ENCODE measurements at regions not wholly inside any gene's neighbourhood (a gene's known extent, or its start where the extent isn't known, plus 50 kb on each side); places are given as distances from the start of the nearest gene placed in this dataset.
A peak's percentile ranks its signal among the peaks of the same experiment; 100 is the strongest.
"Not testable (repeated sequence)": the region's sequence is repeated elsewhere in the genome, so short reads cannot be mapped to it uniquely, and the experiment has no call there.

- in situ Hi-C loops (cut with MboI), result no loop called here
- no peak for TF ChIP-seq EZH2phosphoT487 (IDR thresholded peaks at IDR 0.05; ENCODE audit: insufficient read depth, low read depth)
- no peak for TF ChIP-seq EZH2 (IDR thresholded peaks at IDR 0.05; ENCODE audit: insufficient read depth, poor library complexity, severe bottlenecking)
These were observed 129.0 kb upstream of the SRSF6 start for GRCh38 chr20:43328697-43329096.

GRCh38 chr20:43327234-43327633 is 130.5 kb upstream of the SRSF6 start:
- 56 to 65% methylated on average over 4 of the region's 4 CpGs for WGBS, 2 experiments (ENCODE audit: low coverage in 1 of 2, low lambda C conversion rate in 2 of 2, missing lambda C conversion rate in 2 of 2)
- H3K9me3 ChIP-seq (ENCODE audit: low read depth); H3F3A ChIP-seq (ENCODE audit: insufficient read depth); H3K36me3 ChIP-seq (ENCODE audit: low read depth); H3K4me3 ChIP-seq; DNase-seq; H3K27me3 ChIP-seq (replicated peaks; ENCODE audit: insufficient read depth); H2AFZ ChIP-seq; H3K27ac ChIP-seq; H3K79me2 ChIP-seq (ENCODE audit: insufficient read depth); H3K9ac ChIP-seq; H3K4me2 ChIP-seq (ENCODE audit: unreplicated experiment); H4K20me1 ChIP-seq (ENCODE audit: insufficient read depth); H3K4me1 ChIP-seq (ENCODE audit: insufficient read depth); H3K9me2 ChIP-seq (ENCODE audit: insufficient read depth); in situ Hi-C loops (cut with MboI): not testable (repeated sequence)

More at GRCh38 chr20:43328697-43329096, 129.0 kb upstream of the SRSF6 start:
- Histone ChIP-seq H3K4me3 (no peak overlapping the region), H3K4me1 (ENCODE audit: insufficient read depth) (no peaks in the 10 kb centered on the region), H3K79me2 (ENCODE audit: insufficient read depth) (no peaks in the 10 kb centered on the region), H3K36me3 (ENCODE audit: low read depth) (no peaks in the 10 kb centered on the region), H4K20me1 (ENCODE audit: insufficient read depth) (no peaks in the 10 kb centered on the region), H3K4me2 (ENCODE audit: unreplicated experiment) (no peak overlapping the region), H3K27ac (no peak overlapping the region), H3F3A (ENCODE audit: insufficient read depth) (no peaks in the 10 kb centered on the region), H3K9ac (no peak overlapping the region), H2AFZ (no peak overlapping the region), H3K27me3 (replicated peaks; ENCODE audit: insufficient read depth) (0 out of 2 replicates have a peak, but pooled peaks cover 7% of the 10 kb centered on the region), H3K9me2 (ENCODE audit: insufficient read depth) (no peaks in the 10 kb centered on the region), H3K9me3 (ENCODE audit: low read depth) (no peaks in the 10 kb centered on the region)
- WGBS, 2 experiments (ENCODE audit: low coverage in 1 of 2, low lambda C conversion rate in 2 of 2, missing lambda C conversion rate in 2 of 2), result 54 to 67% methylated on average over 1 of the region's 1 CpG
- DNase-seq, result no peak

- no peaks in the 10 kb centered on the region for H3K27me3 ChIP-seq (replicated peaks; ENCODE audit: insufficient read depth)
- WGBS, 2 experiments (ENCODE audit: low coverage in 1 of 2, low lambda C conversion rate in 2 of 2, missing lambda C conversion rate in 2 of 2), result 26 to 40% methylated on average over 3 of the region's 3 CpGs
- H2AFZ ChIP-seq, result no peak overlapping the region
- no peak overlapping the region for H3K27ac ChIP-seq
- TF ChIP-seq EZH2phosphoT487 (IDR thresholded peaks at IDR 0.05; ENCODE audit: insufficient read depth, low read depth) (no peak), EZH2 (IDR thresholded peaks at IDR 0.05; ENCODE audit: insufficient read depth, poor library complexity, severe bottlenecking) (no peak)
- H3K79me2 ChIP-seq (ENCODE audit: insufficient read depth), result no peaks in the 10 kb centered on the region
- no peaks in the 10 kb centered on the region for H3F3A ChIP-seq (ENCODE audit: insufficient read depth)
- no peak for DNase-seq
- no peak overlapping the region for H3K4me3 ChIP-seq
- no peaks in the 10 kb centered on the region for H3K9me2 ChIP-seq (ENCODE audit: insufficient read depth)
- H3K9me3 ChIP-seq (ENCODE audit: low read depth), result no peaks in the 10 kb centered on the region
- no peaks in the 10 kb centered on the region for H4K20me1 ChIP-seq (ENCODE audit: insufficient read depth)
- H3K4me2 ChIP-seq (ENCODE audit: unreplicated experiment), result no peak overlapping the region
- H3K36me3 ChIP-seq (ENCODE audit: low read depth), result no peaks in the 10 kb centered on the region
- H3K4me1 ChIP-seq (ENCODE audit: insufficient read depth), result no peaks in the 10 kb centered on the region
- no peak overlapping the region for H3K9ac ChIP-seq
- in situ Hi-C loops (cut with MboI), result no loop called here
These were observed 131.8 kb upstream of the SRSF6 start for GRCh38 chr20:43325926-43326325.

- Histone ChIP-seq H3K4me3 (no peak overlapping the region), H2AFZ (no peak overlapping the region), H4K20me1 (ENCODE audit: insufficient read depth) (no peaks in the 10 kb centered on the region), H3K4me1 (ENCODE audit: insufficient read depth) (no peaks in the 10 kb centered on the region), H3K9me2 (ENCODE audit: insufficient read depth) (no peaks in the 10 kb centered on the region), H3K79me2 (ENCODE audit: insufficient read depth) (no peaks in the 10 kb centered on the region), H3K9me3 (ENCODE audit: low read depth) (no peaks in the 10 kb centered on the region), H3K36me3 (ENCODE audit: low read depth) (no peaks in the 10 kb centered on the region), H3K27ac (no peak overlapping the region), H3K9ac (no peak overlapping the region), H3F3A (ENCODE audit: insufficient read depth) (no peaks in the 10 kb centered on the region), H3K27me3 (replicated peaks; ENCODE audit: insufficient read depth) (no peaks in the 10 kb centered on the region), H3K4me2 (ENCODE audit: unreplicated experiment) (no peak overlapping the region)
- in situ Hi-C loops (cut with MboI), result no loop called here
- TF ChIP-seq EZH2 (IDR thresholded peaks at IDR 0.05; ENCODE audit: insufficient read depth, poor library complexity, severe bottlenecking) (no peak), EZH2phosphoT487 (IDR thresholded peaks at IDR 0.05; ENCODE audit: insufficient read depth, low read depth) (no peak)
- WGBS, 2 experiments (ENCODE audit: low coverage in 1 of 2, low lambda C conversion rate in 2 of 2, missing lambda C conversion rate in 2 of 2), result 48 to 58% methylated on average over 4 of the region's 4 CpGs
- no peak for DNase-seq
These were observed 133.9 kb upstream of the PTPRT start for GRCh38 chr20:43323592-43323991.

GRCh38 chr20:43322851-43323250 is 133.1 kb upstream of the PTPRT start:
- Histone ChIP-seq H3F3A (ENCODE audit: insufficient read depth) (no peaks in the 10 kb centered on the region), H3K9me2 (ENCODE audit: insufficient read depth) (no peaks in the 10 kb centered on the region), H3K36me3 (ENCODE audit: low read depth) (no peaks in the 10 kb centered on the region), H3K27me3 (replicated peaks; ENCODE audit: insufficient read depth) (no peaks in the 10 kb centered on the region), H3K79me2 (ENCODE audit: insufficient read depth) (no peaks in the 10 kb centered on the region), H3K9ac (no peak overlapping the region), H3K4me2 (ENCODE audit: unreplicated experiment) (no peak overlapping the region), H3K4me3 (no peak overlapping the region), H3K9me3 (ENCODE audit: low read depth) (no peaks in the 10 kb centered on the region), H3K27ac (no peak overlapping the region), H4K20me1 (ENCODE audit: insufficient read depth) (no peaks in the 10 kb centered on the region), H3K4me1 (ENCODE audit: insufficient read depth) (no peaks in the 10 kb centered on the region), H2AFZ (no peak overlapping the region)
- DNase-seq, result peak; percentile 27
- in situ Hi-C loops (cut with MboI), result no loop called here
- no peak for TF ChIP-seq EZH2phosphoT487 (IDR thresholded peaks at IDR 0.05; ENCODE audit: insufficient read depth, low read depth)
- TF ChIP-seq EZH2 (IDR thresholded peaks at IDR 0.05; ENCODE audit: insufficient read depth, poor library complexity, severe bottlenecking), result no peak
- 40 to 52% methylated on average over 4 of the region's 4 CpGs for WGBS, 2 experiments (ENCODE audit: low coverage in 1 of 2, low lambda C conversion rate in 2 of 2, missing lambda C conversion rate in 2 of 2)

All from GM23248 (cell line).